ENCODE measurements at regions not wholly inside any gene's neighbourhood (a gene's known extent, or its start where the extent isn't known, plus 50 kb on each side); places are given as distances from the start of the nearest gene placed in this dataset.

- Histone ChIP-seq H3K14ac (ENCODE audit: insufficient read depth, low read length) (no peak overlapping the region), H3K79me2 (ENCODE audit: insufficient read depth, low read length) (no peaks in the 10 kb centered on the region), H2BK15ac (ENCODE audit: low read depth, low read length) (no peak overlapping the region), H4K8ac (replicated peaks; ENCODE audit: insufficient read length, low read depth, low read length) (no peak overlapping the region), H3K9me3 (ENCODE audit: control insufficient read depth, low read depth, low read length) (no peaks in the 10 kb centered on the region), H4K5ac (ENCODE audit: insufficient read length, low read depth, low read length) (no peak overlapping the region), H3K27ac (ENCODE audit: insufficient read length, low read depth, low read length) (no peak overlapping the region), H3T11ph (ENCODE audit: low read length) (no peak overlapping the region), H3K23me2 (ENCODE audit: insufficient read length, low read depth, low read length, poor library complexity, severe bottlenecking) (no peaks in the 10 kb centered on the region), H2BK20ac (ENCODE audit: low read depth, low read length, poor library complexity, severe bottlenecking) (no peak overlapping the region), H3K9ac (ENCODE audit: extremely low read depth, insufficient read length, low read length) (no peak overlapping the region), H2AK5ac (ENCODE audit: insufficient read length, low read length) (no peak overlapping the region), H4K20me1 (ENCODE audit: control insufficient read depth, insufficient read depth, insufficient read length) (no peaks in the 10 kb centered on the region), H2AFZ (ENCODE audit: low read length) (no peak overlapping the region), H3K27me3 (ENCODE audit: insufficient read depth, low read length) (no peaks in the 10 kb centered on the region), H2BK120ac (ENCODE audit: low read depth, low read length, poor library complexity, severe bottlenecking) (no peak overlapping the region), H2BK12ac (ENCODE audit: insufficient read length, low read depth, low read length) (no peak overlapping the region), H3K23ac (ENCODE audit: insufficient read length, low read depth, low read length) (no peak overlapping the region), H3K79me1 (ENCODE audit: insufficient read depth, low read depth, low read length, poor library complexity, severe bottlenecking) (no peaks in the 10 kb centered on the region), H3K4me1 (ENCODE audit: insufficient read depth, low read length) (0 out of 2 replicates have a peak, but pooled peaks cover 4% of the 10 kb centered on the region), H3K4me2 (ENCODE audit: insufficient read depth, insufficient read length, low read length) (no peak overlapping the region), H3K4ac (ENCODE audit: low read depth, low read length) (no peak overlapping the region), H4K91ac (ENCODE audit: insufficient read length, low read depth, low read length) (no peak overlapping the region), H3K56ac (ENCODE audit: insufficient read length, low read depth, low read length) (no peak overlapping the region), H2BK5ac (ENCODE audit: insufficient read length, low read length) (no peak overlapping the region), H3K18ac (ENCODE audit: insufficient read length, low read depth, low read length) (no peak overlapping the region)
- H3K27me3 Mint-ChIP-seq (ENCODE audit: low read depth): no peaks in the 10 kb centered on the region
- no peak for DNase-seq
- WGBS (ENCODE audit: extremely low coverage, insufficient read length, low lambda C conversion rate): no CpG with 5 or more reads among the region's 3 CpGs
- H3K36me3 Mint-ChIP-seq (ENCODE audit: insufficient read depth in 1 of 3, low read depth in 3 of 3): no peaks in the 10 kb centered on the region
- TF ChIP-seq CTCF (conservative IDR thresholded peaks at IDR 0.05): no peak
- H3K27ac Mint-ChIP-seq: no peak overlapping the region
- no peaks in the 10 kb centered on the region for H3K9me3 Mint-ChIP-seq
- H3K4me3 Mint-ChIP-seq: no peak overlapping the region
- peaks cover 0 to 3% of the 10 kb centered on the region in 2 experiments; a peak in 1 of 4 replicates for H3K4me1 Mint-ChIP-seq
These were observed 95.9 kb downstream of the RFC3 start for GRCh38 chr13:33913829-33914228.

Measured in H9 (cell line).